NK-92 treated with Interleukin-12 subunit alpha and Interleukin-12 subunit beta, amount 100 ng/mL, for 24 hours (cell line): ENCODE measurements at regions not wholly inside any gene's neighbourhood (a gene's known extent, or its start where the extent isn't known, plus 50 kb on each side); places are given as distances from the start of the nearest gene placed in this dataset.

Experiments used
- DNase-seq: peaks from one replicate; lab custom pipeline; 2025; lab: John Stamatoyannopoulos, UW

GRCh38 chr4:162732876-162733275 lies 433.8 kb downstream of the NAF1 start:
- no peak for DNase-seq

GRCh38 chr4:162727766-162728165 lies 438.9 kb downstream of the NAF1 start:
- no peak for DNase-seq

GRCh38 chr4:162727232-162727631 lies 439.5 kb downstream of the NAF1 start:
- DNase-seq: no peak

- DNase-seq: no peak
Measured at GRCh38 chr4:162715401-162715800, 451.3 kb downstream of the NAF1 start.

GRCh38 chr4:162707962-162708361 lies 458.7 kb downstream of the NAF1 start:
- no peak for DNase-seq

- no peak for DNase-seq
Measured at GRCh38 chr4:162706632-162707031, 460.1 kb downstream of the NAF1 start.

- no peak for DNase-seq
Measured at GRCh38 chr4:162706051-162706450, 460.6 kb downstream of the NAF1 start.

GRCh38 chr4:162705130-162705803 lies 461.4 kb downstream of the NAF1 start:
- no peak for DNase-seq

GRCh38 chr4:162700815-162701361 lies 465.8 kb downstream of the NAF1 start:
- DNase-seq: no peak

- no peak for DNase-seq
Measured at GRCh38 chr4:162700358-162700757, 466.3 kb downstream of the NAF1 start.

GRCh38 chr4:162699629-162700028 lies 467.1 kb downstream of the NAF1 start:
- no peak for DNase-seq

GRCh38 chr4:162685410-162685809 lies 481.3 kb downstream of the NAF1 start:
- no peak for DNase-seq

- DNase-seq: no peak
Measured at GRCh38 chr4:162684998-162685397, 481.7 kb downstream of the NAF1 start.

- no peak for DNase-seq
Measured at GRCh38 chr4:162684371-162684700, 482.4 kb downstream of the NAF1 start.

- DNase-seq: no peak
Measured at GRCh38 chr4:162683659-162684370, 482.9 kb downstream of the NAF1 start.

- no peak for DNase-seq
Measured at GRCh38 chr4:162682651-162683050, 484.0 kb downstream of the NAF1 start.

- no peak for DNase-seq
Measured at GRCh38 chr4:162681212-162681611, 485.5 kb downstream of the NAF1 start.

GRCh38 chr4:162675661-162676060 lies 491.0 kb downstream of the NAF1 start:
- DNase-seq: no peak

GRCh38 chr4:162661913-162662312 lies 498.1 kb upstream of the FSTL5 start:
- DNase-seq: no peak

- DNase-seq: no peak
Measured at GRCh38 chr4:162659716-162660115, 495.9 kb upstream of the FSTL5 start.

- DNase-seq: no peak
Measured at GRCh38 chr4:162657966-162658365, 494.2 kb upstream of the FSTL5 start.

- no peak for DNase-seq
Measured at GRCh38 chr4:162650166-162650565, 486.4 kb upstream of the FSTL5 start.

GRCh38 chr4:162645381-162645780 lies 481.6 kb upstream of the FSTL5 start:
- DNase-seq: no peak

GRCh38 chr4:162644346-162644745 lies 480.5 kb upstream of the FSTL5 start:
- DNase-seq: no peak
